ENCODE measurements at regions not wholly inside any gene's neighbourhood (a gene's known extent, or its start where the extent isn't known, plus 50 kb on each side); places are given as distances from the start of the nearest gene placed in this dataset.

GRCh38 chr22:47697861-47698260, 935.4 kb downstream of the TBC1D22A start:
- no peak for DNase-seq

GRCh38 chr22:47696776-47697175, 934.3 kb downstream of the TBC1D22A start:
- no peak for DNase-seq

DNA sequence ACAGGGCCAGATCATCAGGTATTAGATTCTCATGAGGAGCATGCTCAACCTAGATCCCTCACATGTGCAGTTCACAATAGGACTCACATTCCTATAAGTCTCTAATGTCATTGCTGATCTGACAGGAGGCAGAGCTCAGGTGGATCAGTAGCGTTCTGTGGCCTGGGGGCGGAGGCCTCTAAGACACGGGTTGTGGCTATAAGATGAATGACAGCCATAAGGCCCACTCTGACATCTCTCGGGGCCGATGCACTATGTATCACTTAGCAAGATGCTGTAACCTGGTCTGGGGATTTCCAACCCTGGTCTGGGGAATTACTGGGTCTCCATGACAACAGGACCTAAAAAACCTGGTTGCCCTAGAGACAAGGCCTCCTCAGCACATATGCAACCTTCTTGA, 932.7 kb downstream of the TBC1D22A start:
- DNase-seq = no peak

DNA sequence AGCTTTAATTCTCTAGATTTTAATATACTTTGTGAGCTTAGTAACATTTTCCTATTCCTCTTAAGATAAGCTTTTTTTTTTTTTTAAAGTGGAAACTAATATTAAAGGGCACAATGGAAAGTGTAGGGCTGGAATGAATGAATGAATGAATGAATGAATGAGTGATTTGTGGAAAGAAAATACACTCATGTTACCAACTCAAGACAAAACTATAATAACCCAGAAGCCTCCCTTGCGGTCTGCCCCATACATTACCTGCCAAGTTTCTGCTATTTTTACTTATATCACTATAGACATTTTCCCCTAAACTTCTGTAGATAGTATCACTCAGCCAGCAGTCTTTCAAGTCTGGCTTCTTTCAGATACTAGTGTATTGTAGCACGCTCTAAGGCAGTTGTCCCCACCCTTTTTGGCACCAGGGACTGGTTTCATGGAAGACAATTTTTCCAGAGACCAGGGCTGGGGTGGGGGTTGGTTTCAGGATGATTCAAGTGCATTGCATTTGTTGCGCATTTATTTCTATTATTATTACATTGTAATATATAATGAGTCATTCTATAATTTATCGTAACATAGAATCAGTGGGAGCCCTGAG, 932.2 kb downstream of the TBC1D22A start:
- DNase-seq = no peak

GRCh38 chr22:47693606-47694005, 931.2 kb downstream of the TBC1D22A start:
- DNase-seq = no peak

DNA sequence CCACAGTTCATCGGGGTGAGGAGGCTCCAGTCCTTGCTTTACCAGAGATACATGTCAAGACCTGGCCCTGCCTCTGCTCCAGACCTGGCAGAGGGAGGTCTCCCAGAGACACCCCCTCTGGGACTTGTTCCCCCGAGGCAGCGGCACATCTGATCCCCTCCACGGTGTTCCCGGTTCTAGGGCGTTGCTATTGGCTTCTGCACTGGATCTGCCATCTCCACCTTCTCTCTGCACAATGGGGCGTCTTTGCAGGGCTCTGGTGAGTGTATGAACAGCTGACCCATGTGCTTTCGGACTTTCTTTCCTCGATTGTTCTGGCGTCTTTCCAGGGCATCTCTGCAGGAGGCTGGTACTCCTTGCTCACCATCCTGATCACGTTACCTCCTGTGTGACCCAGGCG, 930.4 kb downstream of the TBC1D22A start:
- DNase-seq = no peak

DNA sequence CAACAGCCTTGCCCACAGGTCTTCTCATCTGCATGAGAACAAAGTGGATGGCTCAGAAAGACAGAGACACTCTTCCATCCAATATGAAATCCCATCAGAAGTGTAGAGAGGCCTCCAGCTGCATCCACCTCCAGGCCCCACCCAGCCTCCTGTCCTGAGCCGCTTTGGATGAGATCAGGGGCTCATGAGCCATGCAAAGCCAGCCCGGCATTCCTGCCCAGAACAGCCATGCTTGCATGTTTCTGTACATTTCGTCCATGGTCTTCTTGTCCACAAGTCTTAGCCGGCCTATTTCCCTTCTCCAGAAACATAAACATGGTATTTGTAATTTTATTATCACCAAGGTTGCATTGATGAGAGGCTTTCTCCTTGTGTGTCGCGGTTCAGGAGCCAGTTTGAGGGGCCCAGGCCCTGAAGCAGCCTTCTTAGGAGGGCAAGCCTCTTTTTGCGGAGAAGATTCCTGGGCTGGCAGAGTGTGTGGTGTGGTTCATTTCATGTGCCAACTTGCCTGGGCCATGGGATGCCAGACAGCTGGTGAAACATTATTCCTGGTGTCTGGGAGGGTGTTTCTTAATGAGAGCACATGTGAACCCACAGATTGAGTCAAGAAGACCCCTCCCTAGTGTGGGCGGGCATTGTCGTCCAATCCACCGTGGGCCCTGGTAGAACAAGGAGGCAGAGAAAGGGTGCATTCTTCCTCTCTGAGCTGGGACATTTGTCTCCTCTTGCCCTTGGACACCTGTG, 928.9 kb downstream of the TBC1D22A start:
- no peak for DNase-seq

DNA sequence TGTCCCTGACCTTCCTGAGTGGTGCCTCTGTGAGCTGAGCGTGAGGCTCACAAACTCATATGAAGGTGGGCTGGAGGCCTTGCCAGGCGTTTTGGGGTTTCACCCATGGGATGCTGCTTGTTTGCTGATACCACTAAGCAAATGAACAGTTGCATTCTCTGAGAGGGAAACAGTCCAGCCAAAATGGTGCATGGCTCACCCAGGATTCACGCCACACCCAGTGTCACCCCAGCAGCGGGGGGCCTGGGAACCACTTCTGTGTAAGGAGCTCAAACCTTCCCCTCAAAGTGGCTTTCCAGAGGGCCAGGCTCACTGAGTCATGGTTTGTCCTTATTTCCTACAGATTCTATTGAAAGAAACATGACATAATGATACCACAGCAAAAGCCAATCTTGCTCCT, 928.1 kb downstream of the TBC1D22A start:
- DNase-seq = no peak

DNA sequence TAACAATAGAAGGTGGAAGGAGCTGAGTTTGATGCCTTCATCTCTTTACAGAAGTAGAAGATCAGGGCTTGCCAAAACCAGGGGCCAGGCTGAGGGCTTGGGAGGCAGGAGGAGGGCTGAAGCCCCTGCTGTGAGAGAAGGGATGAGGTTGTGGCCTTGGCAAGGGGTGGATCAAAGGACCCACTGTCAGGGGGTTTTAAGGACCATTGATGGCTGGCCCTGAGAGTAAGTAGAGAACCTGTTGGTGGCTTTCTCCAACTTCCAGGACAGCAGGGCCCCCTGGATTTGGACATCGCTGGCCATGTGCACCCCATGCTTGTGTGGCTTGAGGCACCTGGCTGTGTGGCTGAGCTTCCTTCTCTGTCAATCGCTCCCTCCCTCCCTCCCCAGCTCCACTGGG, 927.7 kb downstream of the TBC1D22A start:
- no peak for DNase-seq

- DNase-seq = no peak
These were observed 925.3 kb downstream of the TBC1D22A start for GRCh38 chr22:47687776-47688175.

DNA sequence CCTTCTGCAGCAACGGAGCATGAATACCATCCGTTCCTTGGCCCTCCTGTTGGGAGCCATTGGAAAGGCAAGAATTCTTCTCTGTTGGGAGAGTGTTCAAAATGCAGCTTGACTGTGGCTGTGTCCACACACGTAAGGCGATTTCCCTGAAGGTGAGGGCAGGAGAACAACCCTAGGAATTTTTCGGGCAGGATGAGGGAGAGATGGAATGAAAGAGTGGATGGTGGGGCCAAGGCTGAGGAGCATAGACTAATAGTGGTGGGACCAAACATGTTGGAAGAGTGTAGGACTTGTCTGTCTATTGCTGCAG, 924.9 kb downstream of the TBC1D22A start:
- DNase-seq = no peak

GRCh38 chr22:47686594-47687345, 924.3 kb downstream of the TBC1D22A start:
- no peak for DNase-seq

DNA sequence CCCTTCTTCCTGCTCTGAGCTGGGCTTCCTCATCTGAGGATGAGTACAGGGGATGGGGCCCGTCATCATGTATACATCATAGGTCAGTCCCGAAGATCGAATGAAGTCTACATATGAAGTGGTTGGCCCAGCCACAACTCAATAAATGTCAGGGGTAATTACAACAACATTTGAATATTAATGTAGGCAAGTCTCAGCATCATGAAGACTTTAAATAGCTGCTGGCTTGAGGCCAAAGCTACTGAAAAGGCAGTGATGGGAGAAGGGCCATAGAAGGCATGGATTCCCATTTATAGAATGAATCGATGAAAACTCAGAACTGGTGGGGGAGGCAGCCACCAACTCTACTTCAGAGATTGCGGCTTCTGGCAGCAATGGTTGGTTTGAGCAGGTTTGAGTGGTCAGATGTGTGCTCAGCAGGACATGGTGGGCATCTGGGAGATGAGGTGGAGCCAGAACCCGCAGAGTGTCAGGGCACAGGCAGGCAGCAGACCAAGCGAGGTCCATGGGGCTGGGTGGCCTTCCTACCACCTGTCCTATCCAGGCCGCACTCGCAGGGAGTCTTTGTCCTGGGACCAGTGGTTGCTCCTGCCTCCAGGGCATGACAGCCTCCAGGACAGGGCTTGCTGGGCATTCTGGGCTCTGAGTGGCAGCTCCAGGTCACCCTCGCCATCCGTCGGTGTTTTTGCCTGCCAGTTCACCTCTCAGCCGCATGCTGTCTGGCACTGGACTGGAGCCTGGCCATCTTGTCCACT, 919.1 kb downstream of the TBC1D22A start:
- no peak for DNase-seq

DNA sequence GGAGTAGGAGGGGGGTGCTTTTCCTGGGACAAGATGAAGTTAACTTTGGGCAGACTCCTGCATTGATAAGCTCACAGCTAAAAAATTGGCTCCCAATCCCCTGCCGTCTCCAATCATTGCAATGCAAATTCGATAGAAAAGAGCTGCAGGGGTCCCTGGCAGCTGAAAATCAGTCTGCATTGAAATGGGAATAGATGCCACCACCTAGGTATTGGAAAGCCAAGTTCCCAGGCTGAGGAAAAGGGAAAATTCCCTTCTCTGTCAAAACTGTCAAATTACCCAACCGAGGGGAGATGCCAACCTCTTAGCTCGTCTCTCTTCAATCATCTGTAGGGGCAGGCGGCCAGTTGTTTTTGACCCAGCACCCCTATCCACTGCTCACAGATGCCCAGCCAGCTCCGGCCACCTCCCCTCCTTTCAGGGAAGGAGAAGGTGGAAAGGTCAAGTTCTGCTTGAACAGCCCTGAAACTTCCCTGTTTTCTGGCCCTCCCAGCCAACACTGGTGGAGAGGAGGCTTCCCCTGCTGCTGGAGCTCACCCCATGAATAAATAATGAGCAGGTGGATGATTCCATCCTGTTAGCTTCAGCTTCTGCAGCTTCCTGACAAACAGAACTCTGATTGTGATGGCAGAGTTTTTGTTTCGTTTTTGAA, 916.3 kb downstream of the TBC1D22A start:
- DNase-seq = no peak

DNA sequence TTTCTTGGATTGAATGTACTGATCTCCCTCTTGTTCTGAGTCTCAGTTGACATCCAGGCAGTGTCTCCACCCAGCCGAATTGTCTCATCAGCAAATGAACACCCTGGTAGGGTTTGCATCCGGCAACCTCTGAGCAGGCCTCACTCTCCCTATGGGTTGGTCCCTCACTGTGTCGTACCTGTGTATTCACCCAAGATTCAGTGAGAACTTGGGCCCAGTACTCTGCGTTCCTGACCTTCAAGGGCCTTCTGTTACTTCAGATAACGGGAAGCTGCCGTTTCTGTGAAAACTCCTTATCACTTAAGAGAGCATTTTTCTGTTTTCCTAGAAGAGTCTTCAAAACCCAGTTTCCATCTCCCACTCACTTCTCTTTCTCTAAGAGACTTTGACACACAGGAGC, 915.6 kb downstream of the TBC1D22A start:
- no peak for DNase-seq

DNA sequence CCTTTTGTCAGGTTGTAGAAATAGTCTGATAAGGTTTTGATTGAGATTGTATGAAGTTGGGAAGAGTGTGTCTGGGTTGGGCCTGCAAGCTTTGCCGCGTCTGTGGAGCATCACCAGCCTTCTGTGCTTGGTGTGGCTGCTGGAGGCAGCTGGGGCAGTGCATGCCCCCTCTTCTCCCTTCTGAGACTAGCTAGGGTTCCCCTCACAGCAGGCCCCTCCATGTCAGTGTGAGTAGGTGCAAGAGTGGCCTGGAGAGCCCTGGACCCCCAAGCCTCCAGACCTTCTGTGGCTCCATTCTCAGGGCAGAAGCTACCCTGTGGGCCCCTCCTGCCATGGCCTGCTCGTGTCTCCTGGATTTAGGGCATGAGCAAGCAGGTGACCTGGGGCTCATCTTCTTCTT, 914.2 kb downstream of the TBC1D22A start:
- no peak for DNase-seq

- DNase-seq = no peak
These were observed 912.1 kb downstream of the TBC1D22A start for GRCh38 chr22:47674600-47674999.

- no peak for DNase-seq
These were observed 911.1 kb downstream of the TBC1D22A start for GRCh38 chr22:47673557-47673956.

DNA sequence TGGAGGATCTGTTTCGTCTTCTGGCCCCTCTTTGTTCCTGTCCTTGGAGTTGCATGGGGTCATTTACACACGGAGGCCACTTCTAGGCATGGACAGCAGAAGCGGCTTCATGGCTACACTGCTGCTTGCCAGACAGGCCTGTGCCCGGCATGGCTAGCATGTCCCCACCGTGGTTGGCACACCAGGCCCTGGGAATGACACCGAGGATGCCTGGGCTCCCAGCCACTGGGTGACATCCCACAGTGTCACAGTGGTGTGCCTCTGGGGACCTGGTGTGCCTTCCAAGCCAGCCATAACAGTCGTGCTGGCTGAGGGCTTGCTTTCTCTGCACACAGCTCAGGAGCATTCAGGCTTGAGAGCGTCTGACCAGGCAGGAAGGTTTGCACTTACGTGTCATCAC, 910.1 kb downstream of the TBC1D22A start:
- no peak for DNase-seq

- DNase-seq = no peak
These were observed 902.7 kb downstream of the TBC1D22A start for GRCh38 chr22:47665151-47665550.

GRCh38 chr22:47663615-47664605, 901.5 kb downstream of the TBC1D22A start:
- no peak for DNase-seq

Measured in hematopoietic multipotent progenitor cell treated with erythropoietin and hydrocortisone succinate and interleukin-3 and kit ligand, for 6 days (in vitro differentiated cells).